ENCODE measurements at regions not wholly inside any gene's neighbourhood (a gene's known extent, or its start where the extent isn't known, plus 50 kb on each side); places are given as distances from the start of the nearest gene placed in this dataset.

DNA sequence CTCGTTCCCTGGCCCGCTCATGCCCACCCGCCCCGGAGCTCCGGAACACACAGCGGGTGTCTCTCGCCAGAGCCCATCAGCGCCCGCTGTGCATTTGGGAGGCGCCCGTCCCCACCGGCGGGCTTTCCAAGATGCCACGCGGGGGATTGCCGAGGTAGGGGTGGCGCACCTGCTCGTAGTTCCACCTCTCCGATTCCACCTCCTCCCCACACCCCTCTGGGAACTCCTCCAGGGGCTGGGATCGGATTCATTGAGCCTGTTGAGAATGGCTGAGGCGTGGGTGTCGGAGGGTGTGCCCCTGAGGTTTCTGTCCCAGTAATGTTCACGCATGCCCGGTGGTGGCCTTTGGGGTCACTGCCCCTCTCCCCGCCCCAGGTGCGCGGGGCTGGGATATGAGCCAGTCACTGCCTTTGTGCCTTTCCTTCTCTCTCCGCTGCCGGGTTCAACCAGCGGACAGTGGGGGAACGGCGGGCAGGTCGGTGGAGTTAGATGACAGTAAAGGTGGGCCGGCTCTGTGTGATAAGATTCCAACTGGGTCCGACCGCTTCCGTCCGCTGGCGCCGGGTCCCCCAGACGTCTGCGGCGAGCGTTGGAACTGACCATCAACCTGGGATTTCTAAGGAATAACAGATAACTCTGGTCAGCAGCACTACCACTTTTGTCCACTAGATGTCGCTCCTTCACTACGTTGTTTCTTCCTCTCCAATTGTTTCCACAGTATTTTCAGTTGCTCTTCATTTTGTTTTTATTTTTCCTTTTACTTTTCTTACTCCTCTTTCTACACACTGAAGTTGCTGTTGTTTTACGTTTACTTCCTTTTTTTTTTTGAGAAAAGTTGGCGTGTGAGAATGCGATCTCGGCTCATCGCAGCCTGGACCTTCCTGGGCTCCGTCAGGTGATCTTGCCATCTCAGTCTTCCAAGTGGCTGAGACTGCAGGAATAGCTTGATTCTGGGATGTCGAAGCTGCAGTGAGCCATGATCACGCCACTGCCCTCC lies 178.1 kb upstream of the ALG10B start:
- TF ChIP-seq, protein P1, sequence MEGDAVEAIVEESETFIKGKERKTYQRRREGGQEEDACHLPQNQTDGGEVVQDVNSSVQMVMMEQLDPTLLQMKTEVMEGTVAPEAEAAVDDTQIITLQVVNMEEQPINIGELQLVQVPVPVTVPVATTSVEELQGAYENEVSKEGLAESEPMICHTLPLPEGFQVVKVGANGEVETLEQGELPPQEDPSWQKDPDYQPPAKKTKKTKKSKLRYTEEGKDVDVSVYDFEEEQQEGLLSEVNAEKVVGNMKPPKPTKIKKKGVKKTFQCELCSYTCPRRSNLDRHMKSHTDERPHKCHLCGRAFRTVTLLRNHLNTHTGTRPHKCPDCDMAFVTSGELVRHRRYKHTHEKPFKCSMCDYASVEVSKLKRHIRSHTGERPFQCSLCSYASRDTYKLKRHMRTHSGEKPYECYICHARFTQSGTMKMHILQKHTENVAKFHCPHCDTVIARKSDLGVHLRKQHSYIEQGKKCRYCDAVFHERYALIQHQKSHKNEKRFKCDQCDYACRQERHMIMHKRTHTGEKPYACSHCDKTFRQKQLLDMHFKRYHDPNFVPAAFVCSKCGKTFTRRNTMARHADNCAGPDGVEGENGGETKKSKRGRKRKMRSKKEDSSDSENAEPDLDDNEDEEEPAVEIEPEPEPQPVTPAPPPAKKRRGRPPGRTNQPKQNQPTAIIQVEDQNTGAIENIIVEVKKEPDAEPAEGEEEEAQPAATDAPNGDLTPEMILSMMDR (IDR thresholded peaks at IDR 0.05; ENCODE audit: extremely low read depth, insufficient read depth, missing control alignments) = peak; percentile 88
- in situ Hi-C loops (cut with MboI; ENCODE audit: low pct_unique_long_range_greater_than_20kb, low sequenced_read_pairs, unreplicated experiment) = loop anchor here (10.0 to 25.0 kb wide), 2 partner anchors 176 to 974 kb away; partner anchors contain the start of gene ALG10B
- DNase-seq (ENCODE audit: low spot score) = peak; percentile 73

GRCh38 chr12:38139456-38139855 lies 177.1 kb upstream of the ALG10B start:
- in situ Hi-C loops (cut with MboI; ENCODE audit: low pct_unique_long_range_greater_than_20kb, low sequenced_read_pairs, unreplicated experiment) = loop anchor here (10.0 to 25.0 kb wide), 2 partner anchors 175 to 973 kb away; partner anchors contain the start of gene ALG10B
- TF ChIP-seq, protein P1 (IDR thresholded peaks at IDR 0.05; ENCODE audit: extremely low read depth, insufficient read depth, missing control alignments) = no peak
- DNase-seq (ENCODE audit: low spot score) = no peak

DNA sequence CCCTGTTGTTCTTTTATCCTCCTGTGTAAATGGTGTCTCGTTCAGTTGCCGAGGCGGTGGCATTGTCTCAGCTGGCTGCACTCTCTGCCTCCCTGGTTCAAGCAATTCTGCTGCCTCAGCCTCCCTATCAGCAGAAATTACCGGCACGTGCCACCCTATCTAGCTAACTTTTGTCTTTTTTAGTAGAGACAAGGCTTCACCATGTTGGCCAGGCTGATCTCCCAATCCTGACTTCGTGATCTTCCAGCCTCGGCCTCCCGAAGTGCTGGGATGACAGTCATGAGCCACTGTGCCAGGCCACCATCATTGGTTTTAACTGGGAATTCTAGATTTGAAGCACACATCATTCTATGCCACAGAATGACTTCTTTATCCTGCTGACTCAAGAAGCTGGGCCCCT lies 175.3 kb upstream of the ALG10B start:
- DNase-seq (ENCODE audit: low spot score) = no peak
- TF ChIP-seq, protein P1 (IDR thresholded peaks at IDR 0.05; ENCODE audit: extremely low read depth, insufficient read depth, missing control alignments) = no peak
- in situ Hi-C loops (cut with MboI; ENCODE audit: low pct_unique_long_range_greater_than_20kb, low sequenced_read_pairs, unreplicated experiment) = loop anchor here (25.0 kb wide), 1 partner anchor 971 kb away; no protein-coding TSS in a partner anchor

- in situ Hi-C loops (cut with MboI; ENCODE audit: low pct_unique_long_range_greater_than_20kb, low sequenced_read_pairs, unreplicated experiment) = loop anchor here (25.0 kb wide), 1 partner anchor 970 kb away; no protein-coding TSS in a partner anchor
- DNase-seq (ENCODE audit: low spot score) = no peak
- TF ChIP-seq, protein P1 (IDR thresholded peaks at IDR 0.05; ENCODE audit: extremely low read depth, insufficient read depth, missing control alignments) = no peak
These were observed 174.7 kb upstream of the ALG10B start for GRCh38 chr12:38141861-38142260.

GRCh38 chr12:38142974-38143373 lies 173.6 kb upstream of the ALG10B start:
- TF ChIP-seq, protein P1 (IDR thresholded peaks at IDR 0.05; ENCODE audit: extremely low read depth, insufficient read depth, missing control alignments) = no peak
- no peak for DNase-seq (ENCODE audit: low spot score)
- in situ Hi-C loops (cut with MboI; ENCODE audit: low pct_unique_long_range_greater_than_20kb, low sequenced_read_pairs, unreplicated experiment) = loop anchor here (25.0 kb wide), 1 partner anchor 969 kb away; no protein-coding TSS in a partner anchor

DNA sequence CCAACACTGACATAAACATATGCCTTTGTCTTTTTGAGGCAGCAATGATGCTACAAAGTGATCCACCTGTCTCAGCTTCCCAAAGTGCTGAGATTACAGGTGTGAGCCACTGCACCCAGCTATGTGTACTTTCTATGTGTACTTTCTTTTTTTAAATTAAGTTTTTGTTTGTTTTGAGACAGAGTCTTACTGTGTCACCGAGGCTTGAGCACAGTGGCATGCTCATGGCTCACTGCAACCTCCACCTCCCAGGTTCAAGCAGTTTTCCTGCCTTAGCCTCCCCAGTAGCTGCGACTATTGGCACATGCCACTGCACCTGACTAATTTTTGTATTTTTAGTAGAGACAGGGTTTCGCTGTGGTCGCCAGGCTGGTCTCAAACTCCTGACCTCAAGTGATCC lies 172.5 kb upstream of the ALG10B start:
- DNase-seq (ENCODE audit: low spot score) = no peak
- TF ChIP-seq, protein P1 (IDR thresholded peaks at IDR 0.05; ENCODE audit: extremely low read depth, insufficient read depth, missing control alignments) = no peak
- in situ Hi-C loops (cut with MboI; ENCODE audit: low pct_unique_long_range_greater_than_20kb, low sequenced_read_pairs, unreplicated experiment) = loop anchor here (25.0 kb wide), 1 partner anchor 968 kb away; no protein-coding TSS in a partner anchor
